PFSK-1 (cell line): ENCODE measurements at regions not wholly inside any gene's neighbourhood (a gene's known extent, or its start where the extent isn't known, plus 50 kb on each side); places are given as distances from the start of the nearest gene placed in this dataset.

ENCODE experiments used
- FOXP2 ChIP-seq: optimal IDR thresholded peaks from 2 replicates; pipeline ENCODE3; 2011; ENCODE audit warnings: borderline replicate concordance, control low read depth, inconsistent platforms; ENCODE audit not compliant: insufficient read depth; ENCODE audit errors: extremely low read length, extremely low read depth
- POLR2AphosphoS5 ChIP-seq: IDR thresholded peaks from 2 replicates; pipeline ENCODE4 v1.6.1; 2012; ENCODE audit warnings: low read depth, mild to moderate bottlenecking, control low read depth, low read length, moderate library complexity
- REST ChIP-seq, 2 experiments: IDR thresholded peaks; 2 replicates each; pipeline versions ENCODE4 v1.6.1 to v1.8.0; 2011 to 2012; ENCODE audit warnings: low read depth in 2 of 2, low read length in 2 of 2, control low read depth in 1 of 2, inconsistent platforms in 1 of 2, mild to moderate bottlenecking in 1 of 2, moderate library complexity in 1 of 2; ENCODE audit not compliant: insufficient read depth in 1 of 2
- SIN3A ChIP-seq: IDR thresholded peaks from 2 replicates; pipeline ENCODE4 v1.6.1; 2012; ENCODE audit warnings: mild to moderate bottlenecking, low read length, moderate library complexity, borderline replicate concordance; ENCODE audit not compliant: insufficient read depth
- TAF1 ChIP-seq: IDR thresholded peaks from 2 replicates; pipeline ENCODE4 v1.6.1; 2012; ENCODE audit warnings: low read length, control low read depth, borderline replicate concordance; ENCODE audit not compliant: insufficient read depth

- TF ChIP-seq TAF1 (no peak), FOXP2 (no peak), SIN3A (no peak), POLR2AphosphoS5 (no peak), REST (IDR thresholded peaks at IDR 0.05; ENCODE audit: insufficient read depth in 1 of 2, low read depth in 2 of 2, low read length in 2 of 2) (no peak)
Observed at GRCh38 chr2:194126418-194126817, 1530.6 kb upstream of the SLC39A10 start.

GRCh38 chr2:194116861-194117260 is 1540.2 kb upstream of the SLC39A10 start:
- TF ChIP-seq SIN3A (no peak), TAF1 (no peak), POLR2AphosphoS5 (no peak), REST (IDR thresholded peaks at IDR 0.05; ENCODE audit: insufficient read depth in 1 of 2, low read depth in 2 of 2, low read length in 2 of 2) (no peak), FOXP2 (no peak)

- TF ChIP-seq FOXP2 (no peak), TAF1 (no peak), SIN3A (no peak), REST (IDR thresholded peaks at IDR 0.05; ENCODE audit: insufficient read depth in 1 of 2, low read depth in 2 of 2, low read length in 2 of 2) (no peak), POLR2AphosphoS5 (no peak)
Observed at GRCh38 chr2:194105358-194105757, 1551.7 kb upstream of the SLC39A10 start.

GRCh38 chr2:194104687-194105086 is 1552.3 kb upstream of the SLC39A10 start:
- TF ChIP-seq SIN3A (no peak), REST (IDR thresholded peaks at IDR 0.05; ENCODE audit: insufficient read depth in 1 of 2, low read depth in 2 of 2, low read length in 2 of 2) (no peak), POLR2AphosphoS5 (no peak), FOXP2 (no peak), TAF1 (no peak)

GRCh38 chr2:194103941-194104659 is 1552.9 kb upstream of the SLC39A10 start:
- TF ChIP-seq SIN3A, result no peak
- no peak for TF ChIP-seq TAF1
- TF ChIP-seq FOXP2, result no peak
- no peak for TF ChIP-seq POLR2AphosphoS5
- no peak for TF ChIP-seq REST (IDR thresholded peaks at IDR 0.05; ENCODE audit: insufficient read depth in 1 of 2, low read depth in 2 of 2, low read length in 2 of 2)
